ENCODE measurements at regions not wholly inside any gene's neighbourhood (a gene's known extent, or its start where the extent isn't known, plus 50 kb on each side); places are given as distances from the start of the nearest gene placed in this dataset.

DNA sequence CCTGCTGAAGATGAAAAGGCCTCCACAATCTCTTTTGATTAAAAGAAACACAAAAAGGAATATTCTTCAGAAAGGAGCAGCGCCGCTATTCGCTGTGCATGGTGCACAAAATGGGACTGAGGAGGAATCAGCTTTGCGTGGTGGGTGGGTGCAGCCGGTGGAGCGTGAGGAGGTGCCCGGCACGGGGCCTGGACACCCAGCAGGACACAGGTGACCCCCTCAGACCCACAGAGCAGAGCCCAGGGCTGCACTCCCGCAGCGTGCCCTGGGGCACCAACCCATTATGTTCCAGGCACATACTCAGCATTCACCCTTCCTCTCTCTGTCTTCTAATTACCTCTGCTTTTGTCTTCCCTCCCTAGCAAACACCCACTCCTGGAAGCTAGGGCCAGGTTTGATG lies 238.0 kb upstream of the PPP2R2D start:
- Histone ChIP-seq H3K4me1 (ENCODE audit: low read depth, poor library complexity, severe bottlenecking) (no peaks in the 10 kb centered on the region), H3K27ac (no peak overlapping the region), H3K4me3 (IDR thresholded peaks at IDR 0.05; ENCODE audit: insufficient read depth, low read depth, low read length) (no peak overlapping the region), H3K9ac (no peak overlapping the region), H3K27me3 (ENCODE audit: insufficient read depth, low read depth) (no peaks in the 10 kb centered on the region), H3K4me2 (no peak overlapping the region), H3K79me2 (ENCODE audit: insufficient read depth, low read depth) (no peaks in the 10 kb centered on the region), H3K36me3 (ENCODE audit: insufficient read depth) (no peaks in the 10 kb centered on the region), H4K20me1 (ENCODE audit: insufficient read depth) (no peaks in the 10 kb centered on the region), H2AFZ (ENCODE audit: low read depth) (no peak overlapping the region)
- no peak for TF ChIP-seq CTCF (conservative IDR thresholded peaks at IDR 0.05; ENCODE audit: low read depth, low read length)

- Histone ChIP-seq H3K27ac (no peak overlapping the region), H3K4me3 (IDR thresholded peaks at IDR 0.05; ENCODE audit: insufficient read depth, low read depth, low read length) (no peak overlapping the region), H3K4me1 (ENCODE audit: low read depth, poor library complexity, severe bottlenecking) (no peaks in the 10 kb centered on the region), H3K79me2 (ENCODE audit: insufficient read depth, low read depth) (no peaks in the 10 kb centered on the region), H3K4me2 (no peak overlapping the region), H4K20me1 (ENCODE audit: insufficient read depth) (no peaks in the 10 kb centered on the region), H3K9ac (no peak overlapping the region), H3K36me3 (ENCODE audit: insufficient read depth) (no peaks in the 10 kb centered on the region), H2AFZ (ENCODE audit: low read depth) (no peak overlapping the region), H3K27me3 (ENCODE audit: insufficient read depth, low read depth) (no peaks in the 10 kb centered on the region)
- no peak for TF ChIP-seq CTCF (conservative IDR thresholded peaks at IDR 0.05; ENCODE audit: low read depth, low read length)
Observed at GRCh38 chr10:131663351-131663750, 237.5 kb upstream of the PPP2R2D start.

DNA sequence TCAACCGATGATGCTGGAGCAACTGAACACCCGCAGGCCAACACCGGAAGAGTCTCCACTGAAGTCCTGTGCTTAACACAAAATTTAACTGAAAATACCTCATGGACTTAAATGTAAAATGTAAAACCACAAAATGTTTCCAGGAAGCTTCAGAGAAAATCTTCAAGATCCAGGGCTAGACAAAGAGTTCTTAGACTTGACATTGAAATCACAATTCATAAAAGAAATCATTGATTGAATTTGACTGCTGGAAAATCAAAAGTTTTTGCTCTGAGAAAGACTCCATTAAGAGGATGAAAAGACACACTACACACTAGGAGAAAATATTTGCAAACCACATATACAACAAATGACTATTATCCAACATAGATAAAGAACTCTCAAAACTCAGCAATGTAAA lies 234.7 kb upstream of the PPP2R2D start:
- H3K9ac ChIP-seq = no peak overlapping the region
- TF ChIP-seq CTCF (conservative IDR thresholded peaks at IDR 0.05; ENCODE audit: low read depth, low read length) = no peak
- no peaks in the 10 kb centered on the region for H3K36me3 ChIP-seq (ENCODE audit: insufficient read depth)
- H3K27ac ChIP-seq = no peak overlapping the region
- no peak overlapping the region for H2AFZ ChIP-seq (ENCODE audit: low read depth)
- H3K79me2 ChIP-seq (ENCODE audit: insufficient read depth, low read depth) = no peaks in the 10 kb centered on the region
- H3K4me3 ChIP-seq (IDR thresholded peaks at IDR 0.05; ENCODE audit: insufficient read depth, low read depth, low read length) = no peak overlapping the region
- H3K4me1 ChIP-seq (ENCODE audit: low read depth, poor library complexity, severe bottlenecking) = no peaks in the 10 kb centered on the region
- H3K27me3 ChIP-seq (ENCODE audit: insufficient read depth, low read depth) = no peaks in the 10 kb centered on the region
- no peak overlapping the region for H3K4me2 ChIP-seq
- H4K20me1 ChIP-seq (ENCODE audit: insufficient read depth) = no peaks in the 10 kb centered on the region

- Histone ChIP-seq H3K4me1 (ENCODE audit: low read depth, poor library complexity, severe bottlenecking) (no peaks in the 10 kb centered on the region), H3K27me3 (ENCODE audit: insufficient read depth, low read depth) (no peaks in the 10 kb centered on the region), H4K20me1 (ENCODE audit: insufficient read depth) (no peaks in the 10 kb centered on the region), H2AFZ (ENCODE audit: low read depth) (no peak overlapping the region), H3K79me2 (ENCODE audit: insufficient read depth, low read depth) (no peaks in the 10 kb centered on the region), H3K4me3 (IDR thresholded peaks at IDR 0.05; ENCODE audit: insufficient read depth, low read depth, low read length) (no peak overlapping the region), H3K36me3 (ENCODE audit: insufficient read depth) (no peaks in the 10 kb centered on the region), H3K9ac (no peak overlapping the region), H3K4me2 (no peak overlapping the region), H3K27ac (no peak overlapping the region)
- TF ChIP-seq CTCF (conservative IDR thresholded peaks at IDR 0.05; ENCODE audit: low read depth, low read length) = no peak
Observed at GRCh38 chr10:131667047-131667446, 233.8 kb upstream of the PPP2R2D start.

- H3K27ac ChIP-seq = no peak overlapping the region
- H3K36me3 ChIP-seq (ENCODE audit: insufficient read depth) = no peaks in the 10 kb centered on the region
- no peak overlapping the region for H2AFZ ChIP-seq (ENCODE audit: low read depth)
- H3K27me3 ChIP-seq (ENCODE audit: insufficient read depth, low read depth) = no peaks in the 10 kb centered on the region
- H3K9ac ChIP-seq = no peak overlapping the region
- H3K4me3 ChIP-seq (IDR thresholded peaks at IDR 0.05; ENCODE audit: insufficient read depth, low read depth, low read length) = no peak overlapping the region
- H4K20me1 ChIP-seq (ENCODE audit: insufficient read depth) = no peaks in the 10 kb centered on the region
- no peak overlapping the region for H3K4me2 ChIP-seq
- TF ChIP-seq CTCF (conservative IDR thresholded peaks at IDR 0.05; ENCODE audit: low read depth, low read length) = no peak
- H3K79me2 ChIP-seq (ENCODE audit: insufficient read depth, low read depth) = no peaks in the 10 kb centered on the region
- H3K4me1 ChIP-seq (ENCODE audit: low read depth, poor library complexity, severe bottlenecking) = no peaks in the 10 kb centered on the region
Observed at GRCh38 chr10:131667561-131667960, 233.2 kb upstream of the PPP2R2D start.
